Neural progenitor cell (in vitro differentiated cells): ENCODE measurements at regions not wholly inside any gene's neighbourhood (a gene's known extent, or its start where the extent isn't known, plus 50 kb on each side); places are given as distances from the start of the nearest gene placed in this dataset.

Experiments
- DNase-seq: peaks from one replicate; pipeline ENCODE4 v3.0.0-alpha.2; 2016; ENCODE audit warnings: low spot score
- H2AFZ ChIP-seq: fragments of 200-600 bp; sonication (generic); replicated peaks from 2 replicates; pipeline ENCODE4 v1.6.1; 2016; ENCODE audit warnings: antibody characterized with exemption
- H3F3A ChIP-seq: fragments of 200-600 bp; sonication (generic); 2 replicates; pipeline ENCODE4 v1.6.1; 2016; ENCODE audit warnings: antibody characterized with exemption, low read depth
- H3K27ac ChIP-seq: fragments of 200-600 bp; sonication (generic); 2 replicates; pipeline ENCODE4 v1.5.1; 2016; ENCODE audit warnings: mild to moderate bottlenecking
- H3K27me3 ChIP-seq: fragments of 200-600 bp; sonication (generic); 2 replicates; pipeline ENCODE4 v1.6.1; 2016; ENCODE audit warnings: mild to moderate bottlenecking, moderate library complexity
- H3K36me3 ChIP-seq: fragments of 200-600 bp; sonication (generic); 2 replicates; pipeline ENCODE4 v1.5.1; 2016
- H3K4me1 ChIP-seq: fragments of 200-600 bp; sonication (generic); 2 replicates; pipeline ENCODE4 v1.6.1; 2016; ENCODE audit warnings: mixed run types
- H3K4me2 ChIP-seq: fragments of 200-600 bp; sonication (generic); 2 replicates; pipeline ENCODE4 v1.6.1; 2016
- H3K4me3 ChIP-seq: fragments of 200-600 bp; sonication (generic); 2 replicates; pipeline ENCODE4 v1.5.1; 2016
- H3K79me2 ChIP-seq: fragments of 200-600 bp; sonication (generic); 2 replicates; pipeline ENCODE4 v1.6.1; 2016; ENCODE audit warnings: low read depth
- H3K9ac ChIP-seq: fragments of 200-600 bp; sonication (generic); 2 replicates; pipeline ENCODE4 v1.6.1; 2016
- H3K9me3 ChIP-seq: fragments of 200-600 bp; sonication (generic); 2 replicates; pipeline ENCODE4 v1.5.1; 2016; ENCODE audit warnings: low read depth
- H4K20me1 ChIP-seq: fragments of 200-600 bp; sonication (generic); 2 replicates; pipeline ENCODE4 v1.6.1; 2016; ENCODE audit warnings: low read depth
- H3K27ac Mint-ChIP-seq: 3 replicates; pipeline ENCODE4 v1.8.0; 2021; ENCODE audit warnings: mixed read lengths
- H3K27me3 Mint-ChIP-seq: 2 replicates; pipeline ENCODE4 v1.8.0; 2022; ENCODE audit warnings: low read depth, mild to moderate bottlenecking, inconsistent platforms, moderate library complexity, mixed read lengths; ENCODE audit not compliant: insufficient read depth
- H3K36me3 Mint-ChIP-seq: 3 replicates; pipeline ENCODE4 v1.8.0; 2021; ENCODE audit warnings: mixed read lengths
- H3K4me1 Mint-ChIP-seq: 3 replicates; pipeline ENCODE4 v1.8.0; 2021; ENCODE audit warnings: mixed read lengths
- H3K4me3 Mint-ChIP-seq: 3 replicates; pipeline ENCODE4 v1.8.0; 2021; ENCODE audit warnings: mild to moderate bottlenecking, moderate library complexity, mixed read lengths
- H3K9me3 Mint-ChIP-seq: 3 replicates; pipeline ENCODE4 v1.8.0; 2020; ENCODE audit warnings: mixed read lengths
- CTCF ChIP-seq: fragments of 200-600 bp; sonication (generic); IDR thresholded peaks from 2 replicates; pipeline ENCODE4 v1.5.1; 2017; ENCODE audit warnings: antibody characterized with exemption, mild to moderate bottlenecking
- EZH2 ChIP-seq: fragments of 200-600 bp; sonication (generic); IDR thresholded peaks from 2 replicates; pipeline ENCODE4 v1.6.1; 2017; ENCODE audit warnings: antibody characterized with exemption, mild to moderate bottlenecking, moderate library complexity
- EZH2phosphoT487 ChIP-seq: fragments of 200-600 bp; sonication (generic); IDR thresholded peaks from 2 replicates; pipeline ENCODE4 v1.6.1; 2017; ENCODE audit warnings: antibody characterized with exemption

DNA sequence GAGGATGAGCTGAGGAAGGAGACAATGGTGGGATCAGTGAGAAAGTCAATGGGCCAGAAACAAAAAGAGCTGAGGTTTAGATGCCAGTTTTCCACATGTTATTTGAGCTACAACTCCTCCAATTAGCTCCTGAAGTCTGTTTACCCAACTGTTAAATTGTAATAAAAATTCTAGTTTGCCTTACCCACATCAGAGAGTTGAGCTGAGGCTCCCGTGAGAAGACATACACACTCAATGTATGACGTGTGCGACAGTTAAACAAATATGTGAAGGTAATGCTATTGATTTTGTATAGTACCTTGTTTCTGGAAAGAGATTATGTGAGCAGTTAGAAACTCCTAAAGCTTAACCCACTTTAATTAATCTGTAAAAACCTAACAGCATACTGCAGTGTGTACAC lies 318.1 kb upstream of the GRM7 start:
- H3K9ac ChIP-seq, result no peak overlapping the region
- no peaks in the 10 kb centered on the region for H3K79me2 ChIP-seq
- H2AFZ ChIP-seq, result no peak overlapping the region
- Mint-ChIP-seq H3K27me3 (peaks cover 5% of the 10 kb centered on the region), H3K4me1 (no peaks in the 10 kb centered on the region), H3K36me3 (no peaks in the 10 kb centered on the region), H3K9me3 (peaks cover 4% of the 10 kb centered on the region), H3K4me3 (no peak overlapping the region), H3K27ac (no peak overlapping the region)
- peaks cover 4% of the 10 kb centered on the region for H3F3A ChIP-seq
- no peak overlapping the region for H3K4me3 ChIP-seq
- peak overlapping the region; percentile 21 for H3K4me2 ChIP-seq
- no peaks in the 10 kb centered on the region for H3K36me3 ChIP-seq
- no peak for DNase-seq
- TF ChIP-seq CTCF (no peak), EZH2 (no peak)
- no peaks in the 10 kb centered on the region for H3K9me3 ChIP-seq
- no peaks in the 10 kb centered on the region for H4K20me1 ChIP-seq
- no peaks in the 10 kb centered on the region for H3K27me3 ChIP-seq
- H3K27ac ChIP-seq, result no peak overlapping the region
- H3K4me1 ChIP-seq, result peaks cover 10% of the 10 kb centered on the region

DNA sequence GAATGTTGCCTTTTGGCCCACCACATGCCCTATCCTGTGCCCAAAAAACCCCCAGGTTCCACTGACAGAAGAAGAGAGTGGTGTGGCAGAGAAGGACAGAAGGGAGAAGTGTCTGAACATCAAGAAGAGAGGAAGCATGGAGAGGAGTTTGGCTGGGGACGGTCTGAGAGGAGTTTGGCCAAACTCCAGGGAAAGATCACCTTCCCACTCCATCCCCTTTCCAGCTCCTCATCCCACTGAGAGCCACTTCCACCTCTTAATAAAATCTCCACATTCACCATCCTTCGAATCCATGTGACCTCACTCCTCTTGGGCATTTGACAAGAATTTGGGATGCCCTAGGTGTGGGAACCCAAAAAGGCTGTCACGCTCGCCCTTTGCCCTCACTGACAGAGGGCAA lies 311.6 kb upstream of the GRM7 start:
- DNase-seq, result no peak
- Histone ChIP-seq H3K27me3 (no peaks in the 10 kb centered on the region), H2AFZ (no peak overlapping the region), H3F3A (no peaks in the 10 kb centered on the region), H3K4me3 (no peak overlapping the region), H3K36me3 (no peaks in the 10 kb centered on the region), H3K27ac (no peak overlapping the region), H3K9me3 (no peaks in the 10 kb centered on the region), H3K4me1 (no peaks in the 10 kb centered on the region), H3K79me2 (no peaks in the 10 kb centered on the region), H3K9ac (no peak overlapping the region), H4K20me1 (no peaks in the 10 kb centered on the region), H3K4me2 (no peak overlapping the region)
- H3K4me3 Mint-ChIP-seq, result no peak overlapping the region
- TF ChIP-seq CTCF, result no peak
- TF ChIP-seq EZH2phosphoT487, result no peak
- no peak for TF ChIP-seq EZH2
- H3K27ac Mint-ChIP-seq, result no peak overlapping the region
- no peaks in the 10 kb centered on the region for H3K36me3 Mint-ChIP-seq
- no peaks in the 10 kb centered on the region for H3K27me3 Mint-ChIP-seq
- H3K4me1 Mint-ChIP-seq, result no peaks in the 10 kb centered on the region
- peaks cover 11% of the 10 kb centered on the region for H3K9me3 Mint-ChIP-seq

GRCh38 chr3:6551165-6551564 lies 309.8 kb upstream of the GRM7 start:
- no peak overlapping the region for H3K27ac ChIP-seq
- DNase-seq, result no peak
- Mint-ChIP-seq H3K4me1 (no peaks in the 10 kb centered on the region), H3K4me3 (no peak overlapping the region), H3K27ac (no peak overlapping the region), H3K27me3 (no peaks in the 10 kb centered on the region), H3K36me3 (no peaks in the 10 kb centered on the region), H3K9me3 (peaks cover 11% of the 10 kb centered on the region)
- no peaks in the 10 kb centered on the region for H4K20me1 ChIP-seq
- no peak overlapping the region for H3K9ac ChIP-seq
- no peaks in the 10 kb centered on the region for H3K27me3 ChIP-seq
- H2AFZ ChIP-seq, result no peak overlapping the region
- no peak overlapping the region for H3K4me2 ChIP-seq
- no peaks in the 10 kb centered on the region for H3K4me1 ChIP-seq
- H3K4me3 ChIP-seq, result no peak overlapping the region
- H3K79me2 ChIP-seq, result no peaks in the 10 kb centered on the region
- H3K9me3 ChIP-seq, result no peaks in the 10 kb centered on the region
- no peaks in the 10 kb centered on the region for H3K36me3 ChIP-seq
- H3F3A ChIP-seq, result no peaks in the 10 kb centered on the region
- no peak for TF ChIP-seq EZH2phosphoT487
- no peak for TF ChIP-seq EZH2
- TF ChIP-seq CTCF, result no peak

DNA sequence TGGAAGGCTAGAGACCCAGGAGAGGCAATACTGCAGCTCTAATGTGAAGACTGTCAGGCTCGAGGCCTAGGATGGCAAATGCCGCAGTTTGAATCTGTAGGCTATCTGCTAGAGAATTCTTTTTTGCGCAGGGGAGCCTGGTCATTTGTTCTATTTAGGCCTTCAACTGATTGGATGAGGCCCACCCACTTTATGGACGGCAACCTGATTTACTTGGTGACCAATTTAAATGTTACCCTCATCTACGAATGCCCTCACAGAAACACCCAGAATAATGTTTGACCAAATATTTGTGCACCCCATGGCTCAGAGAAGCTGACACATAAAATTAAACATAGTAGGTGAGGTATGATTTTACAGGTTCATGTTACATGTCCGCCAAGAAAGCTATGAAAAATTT lies 300.7 kb upstream of the GRM7 start:
- no peaks in the 10 kb centered on the region for H3K4me1 Mint-ChIP-seq
- H3K27ac Mint-ChIP-seq, result no peak overlapping the region
- Histone ChIP-seq H3K9ac (no peak overlapping the region), H3K9me3 (no peaks in the 10 kb centered on the region), H3K27ac (no peak overlapping the region), H3K4me2 (no peak overlapping the region), H3K79me2 (no peaks in the 10 kb centered on the region), H3K4me1 (no peaks in the 10 kb centered on the region), H3K36me3 (no peaks in the 10 kb centered on the region), H3K27me3 (no peaks in the 10 kb centered on the region), H3F3A (no peaks in the 10 kb centered on the region), H4K20me1 (no peaks in the 10 kb centered on the region), H2AFZ (no peak overlapping the region), H3K4me3 (no peak overlapping the region)
- no peak for DNase-seq
- no peaks in the 10 kb centered on the region for H3K9me3 Mint-ChIP-seq
- TF ChIP-seq EZH2 (no peak), EZH2phosphoT487 (no peak), CTCF (no peak)
- no peaks in the 10 kb centered on the region for H3K36me3 Mint-ChIP-seq
- H3K4me3 Mint-ChIP-seq, result no peak overlapping the region
- H3K27me3 Mint-ChIP-seq, result no peaks in the 10 kb centered on the region
